OCI-LY7 (cell line): ENCODE measurements at regions not wholly inside any gene's neighbourhood (a gene's known extent, or its start where the extent isn't known, plus 50 kb on each side); places are given as distances from the start of the nearest gene placed in this dataset.

Source experiments
- BruUV-seq: library from RNA; stranded (reverse); fragments of 400-500 nt; replicated peaks from 2 replicates; lab custom pipeline; 2021; lab: Mats Ljungman, UMichigan
- CTCF ChIA-PET: fragments of 300-600 bp; sonication (Branson Sonifier 250); formaldehyde crosslinking; loops from one replicate; lab custom pipeline; 2022; ENCODE audit warnings: antibody characterized with exemption; ENCODE audit not compliant: unreplicated experiment; lab: Charles Lee
- POLR2A ChIA-PET: fragments of 300-600 bp; sonication (Branson Sonifier 250); formaldehyde crosslinking; loops from one replicate; lab custom pipeline; 2022; ENCODE audit warnings: antibody characterized with exemption; lab: Charles Lee
- DNase-seq: peaks from one replicate; pipeline ENCODE4 v3.0.0-alpha.2; 2015; ENCODE audit warnings: low spot score
- H2AFZ ChIP-seq: fragments of 200-600 bp; sonication (generic), shearing (Covaris generic); 2 replicates; pipeline ENCODE4 v1.6.1; 2014; ENCODE audit warnings: mild to moderate bottlenecking, antibody characterized with exemption, low read length, moderate library complexity
- H3K27ac ChIP-seq: fragments of 200-600 bp; sonication (generic); 2 replicates; pipeline ENCODE4 v1.5.1; 2014; ENCODE audit warnings: mixed run types, low read depth, mild to moderate bottlenecking, moderate library complexity, low read length, inconsistent platforms; ENCODE audit not compliant: poor library complexity, severe bottlenecking
- H3K36me3 ChIP-seq: fragments of 200-600 bp; sonication (generic); 2 replicates; pipeline ENCODE4 v1.6.1; 2014; ENCODE audit warnings: mild to moderate bottlenecking, antibody characterized with exemption, low read length, moderate library complexity, mixed read lengths; ENCODE audit not compliant: insufficient read depth
- H3K4me1 ChIP-seq: fragments of 200-600 bp; sonication (generic); 2 replicates; pipeline ENCODE4 v1.5.1; 2014; ENCODE audit warnings: mild to moderate bottlenecking, low read length; ENCODE audit not compliant: insufficient read depth, poor library complexity, severe bottlenecking
- H3K4me2 ChIP-seq: fragments of 200-600 bp; sonication (generic); 2 replicates; pipeline ENCODE4 v1.6.1; 2014; ENCODE audit warnings: mild to moderate bottlenecking, low read length
- H3K4me3 ChIP-seq: fragments of 200-600 bp; sonication (generic); 2 replicates; pipeline ENCODE4 v1.5.1; 2014; ENCODE audit warnings: mild to moderate bottlenecking, low read depth, low read length; ENCODE audit not compliant: poor library complexity, severe bottlenecking
- H3K79me2 ChIP-seq: fragments of 200-600 bp; sonication (generic); 2 replicates; pipeline ENCODE4 v1.6.1; 2016; ENCODE audit warnings: low read depth, mild to moderate bottlenecking, low read length, moderate library complexity, mixed read lengths; ENCODE audit not compliant: insufficient read depth
- H3K9me2 ChIP-seq: fragments of 200-600 bp; sonication (generic); 2 replicates; pipeline ENCODE4 v1.6.1; 2016; ENCODE audit warnings: mild to moderate bottlenecking, low read length, mixed read lengths; ENCODE audit not compliant: insufficient read depth
- H3K9me3 ChIP-seq: fragments of 200-600 bp; sonication (generic); 2 replicates; pipeline ENCODE4 v1.6.1; 2014; ENCODE audit warnings: mild to moderate bottlenecking, mixed run types, low read length, mixed read lengths
- H4K20me1 ChIP-seq: fragments of 200-600 bp; sonication (generic); 2 replicates; pipeline ENCODE4 v1.6.1; 2014; ENCODE audit warnings: mild to moderate bottlenecking, antibody characterized with exemption, low read length, moderate library complexity, mixed read lengths; ENCODE audit not compliant: insufficient read depth
- EZH2phosphoT487 ChIP-seq: fragments of 200-600 bp; sonication (generic); IDR thresholded peaks from 2 replicates; pipeline ENCODE4 v1.6.1; 2018; ENCODE audit warnings: low read depth, borderline replicate concordance, mild to moderate bottlenecking, mixed run types, antibody characterized with exemption, low read length, moderate library complexity, mixed read lengths
- intact Hi-C: fragments of 100-400 bp; cut with micrococcal nuclease; formaldehyde crosslinking; loops from one replicate; pipeline ENCODE4 v1.10.0; 2022; ENCODE audit not compliant: unreplicated experiment
- TF ChIP-seq, protein P1 (sequence below): fragments of 200-600 bp; sonication (generic); conservative IDR thresholded peaks from 2 replicates; pipeline ENCODE4 v1.5.1; 2014; ENCODE audit warnings: mild to moderate bottlenecking, antibody characterized with exemption, low read length, moderate library complexity, mixed read lengths

DNA sequence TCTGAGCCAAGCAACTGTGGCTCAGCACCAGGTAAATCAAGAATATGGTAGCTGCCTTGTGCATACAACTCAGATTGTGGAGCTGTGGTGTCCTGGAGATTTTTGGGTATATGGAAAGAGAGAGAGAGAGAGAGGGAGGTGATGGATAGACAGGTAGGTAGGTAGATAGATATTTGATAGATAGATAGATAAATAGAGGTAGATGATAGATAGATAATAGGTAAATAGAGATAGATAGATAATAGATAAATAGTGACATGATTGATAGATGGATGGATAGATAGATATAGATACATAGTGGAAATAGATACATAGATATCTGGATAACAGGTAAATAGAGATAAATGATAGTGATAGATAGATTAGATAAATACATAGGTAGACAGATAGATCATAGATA is 206.3 kb downstream of the KLF6 start:
- H3K27ac ChIP-seq, result no peak overlapping the region
- no peaks in the 10 kb centered on the region for H3K36me3 ChIP-seq
- POLR2A ChIA-PET, result interaction anchor here (1.2 kb wide), 1 partner anchor 67 kb away, joined by 3 read pairs; no protein-coding TSS in a partner anchor
- intact Hi-C loops, result no loop called here
- no peak for DNase-seq
- CTCF ChIA-PET, result no interaction called here
- no TSS peak for BruUV-seq
- no peaks in the 10 kb centered on the region for H3K79me2 ChIP-seq
- no peaks in the 10 kb centered on the region for H3K9me2 ChIP-seq
- no peaks in the 10 kb centered on the region for H4K20me1 ChIP-seq
- no peaks in the 10 kb centered on the region for H3K4me1 ChIP-seq
- no peaks in the 10 kb centered on the region for H3K9me3 ChIP-seq
- no peak overlapping the region for H3K4me3 ChIP-seq
- H3K4me2 ChIP-seq, result no peak overlapping the region
- H2AFZ ChIP-seq, result no peak overlapping the region
- TF ChIP-seq EZH2phosphoT487, result no peak
- TF ChIP-seq, protein P1, sequence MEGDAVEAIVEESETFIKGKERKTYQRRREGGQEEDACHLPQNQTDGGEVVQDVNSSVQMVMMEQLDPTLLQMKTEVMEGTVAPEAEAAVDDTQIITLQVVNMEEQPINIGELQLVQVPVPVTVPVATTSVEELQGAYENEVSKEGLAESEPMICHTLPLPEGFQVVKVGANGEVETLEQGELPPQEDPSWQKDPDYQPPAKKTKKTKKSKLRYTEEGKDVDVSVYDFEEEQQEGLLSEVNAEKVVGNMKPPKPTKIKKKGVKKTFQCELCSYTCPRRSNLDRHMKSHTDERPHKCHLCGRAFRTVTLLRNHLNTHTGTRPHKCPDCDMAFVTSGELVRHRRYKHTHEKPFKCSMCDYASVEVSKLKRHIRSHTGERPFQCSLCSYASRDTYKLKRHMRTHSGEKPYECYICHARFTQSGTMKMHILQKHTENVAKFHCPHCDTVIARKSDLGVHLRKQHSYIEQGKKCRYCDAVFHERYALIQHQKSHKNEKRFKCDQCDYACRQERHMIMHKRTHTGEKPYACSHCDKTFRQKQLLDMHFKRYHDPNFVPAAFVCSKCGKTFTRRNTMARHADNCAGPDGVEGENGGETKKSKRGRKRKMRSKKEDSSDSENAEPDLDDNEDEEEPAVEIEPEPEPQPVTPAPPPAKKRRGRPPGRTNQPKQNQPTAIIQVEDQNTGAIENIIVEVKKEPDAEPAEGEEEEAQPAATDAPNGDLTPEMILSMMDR, result no peak

DNA sequence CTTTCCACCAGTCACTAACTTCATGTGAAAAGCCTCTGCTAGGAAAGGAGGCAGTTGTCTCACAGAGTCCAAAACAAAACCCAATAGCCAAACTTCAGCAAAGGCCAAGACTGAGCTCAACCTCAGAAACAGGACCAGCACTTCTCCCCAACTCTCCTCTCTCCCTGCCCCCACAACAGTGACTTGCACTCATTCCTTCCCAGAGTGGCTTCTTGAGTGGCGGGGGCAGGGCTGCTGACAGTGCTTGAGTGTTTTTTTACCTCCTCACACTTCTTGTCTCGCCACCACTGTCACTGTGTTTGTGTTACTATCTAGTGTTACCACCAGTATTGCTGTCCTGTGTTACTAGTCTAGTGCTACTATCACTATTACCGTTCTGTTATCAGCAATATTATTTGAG is 206.8 kb downstream of the KLF6 start:
- Histone ChIP-seq H2AFZ (no peak overlapping the region), H3K36me3 (no peaks in the 10 kb centered on the region), H3K9me2 (no peaks in the 10 kb centered on the region), H4K20me1 (no peaks in the 10 kb centered on the region), H3K4me1 (no peaks in the 10 kb centered on the region), H3K27ac (no peak overlapping the region), H3K4me2 (no peak overlapping the region), H3K4me3 (no peak overlapping the region), H3K9me3 (no peaks in the 10 kb centered on the region), H3K79me2 (no peaks in the 10 kb centered on the region)
- intact Hi-C loops, result no loop called here
- no TSS peak for BruUV-seq
- CTCF ChIA-PET, result no interaction called here
- POLR2A ChIA-PET, result interaction anchor here (0.5 kb wide), 1 partner anchor 424 kb away, joined by 3 read pairs; no protein-coding TSS in a partner anchor
- TF ChIP-seq, protein P1, result no peak
- no peak for TF ChIP-seq EZH2phosphoT487
- no peak for DNase-seq

DNA sequence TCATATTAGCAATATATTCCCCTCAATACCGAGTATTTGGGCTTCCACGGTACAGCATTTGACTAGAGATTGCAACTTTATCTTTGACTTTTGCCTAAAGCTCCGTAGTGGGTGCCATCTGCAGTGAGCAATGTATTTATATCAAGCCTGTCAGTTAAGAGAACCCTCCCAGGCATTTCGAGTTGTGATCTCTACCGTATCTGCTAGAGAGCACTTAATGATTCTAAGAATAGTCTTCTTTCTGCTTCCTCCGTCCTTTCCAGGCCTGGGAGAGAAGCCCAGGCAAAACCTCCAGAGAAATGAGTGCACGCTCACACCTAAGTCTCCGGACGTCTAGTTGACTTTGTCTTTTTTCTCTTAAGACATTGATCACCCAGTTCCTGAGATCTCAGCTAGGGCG is 210.6 kb downstream of the KLF6 start:
- H2AFZ ChIP-seq, result no peak overlapping the region
- H3K4me1 ChIP-seq, result no peaks in the 10 kb centered on the region
- H3K27ac ChIP-seq, result no peak overlapping the region
- H3K79me2 ChIP-seq, result no peaks in the 10 kb centered on the region
- H3K9me3 ChIP-seq, result no peaks in the 10 kb centered on the region
- no peaks in the 10 kb centered on the region for H3K9me2 ChIP-seq
- BruUV-seq, result no TSS peak
- H3K4me3 ChIP-seq, result no peak overlapping the region
- intact Hi-C loops, result no loop called here
- ChIA-PET CTCF (no interaction called here), POLR2A (interaction anchor here (0.6 to 1.2 kb wide), 3 partner anchors 10 to 666 kb away, joined by 3 read pairs; no protein-coding TSS in a partner anchor)
- H3K4me2 ChIP-seq, result no peak overlapping the region
- TF ChIP-seq, protein P1, result no peak
- no peak for TF ChIP-seq EZH2phosphoT487
- H3K36me3 ChIP-seq, result no peaks in the 10 kb centered on the region
- DNase-seq, result no peak
- no peaks in the 10 kb centered on the region for H4K20me1 ChIP-seq
